ENCODE measurements at regions not wholly inside any gene's neighbourhood (a gene's known extent, or its start where the extent isn't known, plus 50 kb on each side); places are given as distances from the start of the nearest gene placed in this dataset.

GRCh38 chr3:101043687-101044078 is 50.5 kb upstream of the ABI3BP start:
- Histone ChIP-seq H3K4me3 (replicated peaks; ENCODE audit: low read depth, low read length) (no peak overlapping the region), H3K36me3 (ENCODE audit: control insufficient read depth, insufficient read depth, low read length) (no peaks in the 10 kb centered on the region), H3K27me3 (replicated peaks; ENCODE audit: control insufficient read depth, insufficient read depth, low read length) (no peaks in the 10 kb centered on the region)
- DNase-seq (ENCODE audit: extremely low read depth, insufficient read length) = no peak
- TF ChIP-seq, protein P1, sequence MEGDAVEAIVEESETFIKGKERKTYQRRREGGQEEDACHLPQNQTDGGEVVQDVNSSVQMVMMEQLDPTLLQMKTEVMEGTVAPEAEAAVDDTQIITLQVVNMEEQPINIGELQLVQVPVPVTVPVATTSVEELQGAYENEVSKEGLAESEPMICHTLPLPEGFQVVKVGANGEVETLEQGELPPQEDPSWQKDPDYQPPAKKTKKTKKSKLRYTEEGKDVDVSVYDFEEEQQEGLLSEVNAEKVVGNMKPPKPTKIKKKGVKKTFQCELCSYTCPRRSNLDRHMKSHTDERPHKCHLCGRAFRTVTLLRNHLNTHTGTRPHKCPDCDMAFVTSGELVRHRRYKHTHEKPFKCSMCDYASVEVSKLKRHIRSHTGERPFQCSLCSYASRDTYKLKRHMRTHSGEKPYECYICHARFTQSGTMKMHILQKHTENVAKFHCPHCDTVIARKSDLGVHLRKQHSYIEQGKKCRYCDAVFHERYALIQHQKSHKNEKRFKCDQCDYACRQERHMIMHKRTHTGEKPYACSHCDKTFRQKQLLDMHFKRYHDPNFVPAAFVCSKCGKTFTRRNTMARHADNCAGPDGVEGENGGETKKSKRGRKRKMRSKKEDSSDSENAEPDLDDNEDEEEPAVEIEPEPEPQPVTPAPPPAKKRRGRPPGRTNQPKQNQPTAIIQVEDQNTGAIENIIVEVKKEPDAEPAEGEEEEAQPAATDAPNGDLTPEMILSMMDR (IDR thresholded peaks at IDR 0.05; ENCODE audit: insufficient read depth, low read length, poor library complexity, severe bottlenecking) = no peak

GRCh38 chr3:101042996-101043686 is 49.9 kb upstream of the ABI3BP start:
- H3K27me3 ChIP-seq (replicated peaks; ENCODE audit: control insufficient read depth, insufficient read depth, low read length) = no peaks in the 10 kb centered on the region
- no peak overlapping the region for H3K4me3 ChIP-seq (replicated peaks; ENCODE audit: low read depth, low read length)
- no peaks in the 10 kb centered on the region for H3K36me3 ChIP-seq (ENCODE audit: control insufficient read depth, insufficient read depth, low read length)
- TF ChIP-seq, protein P1 (IDR thresholded peaks at IDR 0.05; ENCODE audit: insufficient read depth, low read length, poor library complexity, severe bottlenecking) = no peak
- no peak for DNase-seq (ENCODE audit: extremely low read depth, insufficient read length)

Data from GM06990 (cell line).